ENCODE measurements at regions not wholly inside any gene's neighbourhood (a gene's known extent, or its start where the extent isn't known, plus 50 kb on each side); places are given as distances from the start of the nearest gene placed in this dataset.
A peak's percentile ranks its signal among the peaks of the same experiment; 100 is the strongest.

- peak; percentile 19 for DNase-seq (ENCODE audit: low spot score)
Observed at GRCh38 chr19:46546194-46546896, 50.7 kb upstream of the PNMA8B start.

- DNase-seq (ENCODE audit: low spot score), result no peak
Observed at GRCh38 chr19:46550684-46551083, 50.4 kb upstream of the CALM3 start.

DNA sequence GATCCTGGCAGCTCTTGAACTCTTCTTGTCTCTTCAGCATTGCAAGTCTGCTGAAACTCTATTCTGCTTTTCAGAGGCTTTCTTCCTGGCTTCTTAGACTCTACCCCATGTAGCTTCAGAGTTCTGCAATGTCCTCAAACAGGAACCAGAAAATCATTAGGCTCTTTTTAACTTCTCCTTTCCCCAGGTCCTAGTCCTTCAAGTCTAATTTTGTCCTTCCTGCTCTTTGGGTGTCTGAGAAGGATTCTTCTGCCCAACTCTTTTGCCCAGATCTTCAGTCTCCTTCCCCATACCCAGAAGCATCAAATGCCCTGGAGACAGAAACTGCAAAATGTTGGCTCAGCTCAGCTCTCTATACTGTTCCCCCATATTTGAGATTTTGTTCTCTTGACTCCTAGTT lies 50.0 kb upstream of the CALM3 start:
- no peak for DNase-seq (ENCODE audit: low spot score)

All from A172 (cell line).